ENCODE measurements at regions not wholly inside any gene's neighbourhood (a gene's known extent, or its start where the extent isn't known, plus 50 kb on each side); places are given as distances from the start of the nearest gene placed in this dataset.
A peak's percentile ranks its signal among the peaks of the same experiment; 100 is the strongest.

- DNase-seq = no peak
These were observed 862.3 kb upstream of the GCFC2 start for GRCh38 chr2:76572981-76573380.

GRCh38 chr2:76569819-76570218 is 859.1 kb upstream of the GCFC2 start:
- peak; percentile 81 for DNase-seq

- DNase-seq = no peak
These were observed 856.8 kb upstream of the GCFC2 start for GRCh38 chr2:76567478-76567877.

- DNase-seq = no peak
These were observed 854.0 kb upstream of the GCFC2 start for GRCh38 chr2:76564734-76565133.

- DNase-seq = no peak
These were observed 853.0 kb upstream of the GCFC2 start for GRCh38 chr2:76563730-76564129.

- DNase-seq = no peak
These were observed 847.4 kb upstream of the GCFC2 start for GRCh38 chr2:76558157-76558556.

- no peak for DNase-seq
These were observed 845.3 kb upstream of the GCFC2 start for GRCh38 chr2:76556018-76556417.

GRCh38 chr2:76546207-76546606 is 835.5 kb upstream of the GCFC2 start:
- no peak for DNase-seq

- no peak for DNase-seq
These were observed 834.2 kb upstream of the GCFC2 start for GRCh38 chr2:76544901-76545300.

GRCh38 chr2:76517574-76517909 is 806.8 kb upstream of the GCFC2 start:
- no peak for DNase-seq

- DNase-seq = no peak
These were observed 806.3 kb upstream of the GCFC2 start for GRCh38 chr2:76516861-76517573.

- DNase-seq = no peak
These were observed 801.6 kb upstream of the GCFC2 start for GRCh38 chr2:76512201-76512820.

GRCh38 chr2:76506538-76506937 is 795.8 kb upstream of the GCFC2 start:
- DNase-seq = no peak

GRCh38 chr2:76501641-76502040 is 790.9 kb upstream of the GCFC2 start:
- DNase-seq = peak; percentile 42

GRCh38 chr2:76498360-76498759 is 787.6 kb upstream of the GCFC2 start:
- peak; percentile 43 for DNase-seq

GRCh38 chr2:76491503-76491902 is 780.8 kb upstream of the GCFC2 start:
- no peak for DNase-seq

GRCh38 chr2:76478266-76479035 is 767.7 kb upstream of the GCFC2 start:
- peak; percentile 84 for DNase-seq

- no peak for DNase-seq
These were observed 762.2 kb upstream of the GCFC2 start for GRCh38 chr2:76472946-76473345.

- no peak for DNase-seq
These were observed 758.4 kb upstream of the GCFC2 start for GRCh38 chr2:76469066-76469465.

GRCh38 chr2:76467326-76467725 is 756.6 kb upstream of the GCFC2 start:
- DNase-seq = no peak

- DNase-seq = peak; percentile 8
These were observed 753.6 kb upstream of the GCFC2 start for GRCh38 chr2:76464310-76464709.

- no peak for DNase-seq
These were observed 750.7 kb upstream of the GCFC2 start for GRCh38 chr2:76461431-76461830.

- no peak for DNase-seq
These were observed 745.2 kb upstream of the GCFC2 start for GRCh38 chr2:76455910-76456309.

GRCh38 chr2:76450024-76450475 is 739.3 kb upstream of the GCFC2 start:
- DNase-seq = no peak
